ENCODE measurements at regions not wholly inside any gene's neighbourhood (a gene's known extent, or its start where the extent isn't known, plus 50 kb on each side); places are given as distances from the start of the nearest gene placed in this dataset.

GRCh38 chr10:4373098-4373497, 452.9 kb upstream of the AKR1E2 start:
- FAIRE-seq: no peak

GRCh38 chr10:4372601-4373000, 453.4 kb upstream of the AKR1E2 start:
- peak; percentile 76 for FAIRE-seq

- peak; percentile 19 for FAIRE-seq
Observed at GRCh38 chr10:4371691-4372295, 454.2 kb upstream of the AKR1E2 start.

- no peak for FAIRE-seq
Observed at GRCh38 chr10:4370376-4370775, 455.6 kb upstream of the AKR1E2 start.

- no peak for FAIRE-seq
Observed at GRCh38 chr10:4361581-4361980, 464.4 kb upstream of the AKR1E2 start.

- FAIRE-seq: no peak
Observed at GRCh38 chr10:4359003-4359402, 467.0 kb upstream of the AKR1E2 start.

GRCh38 chr10:4357911-4358310, 468.1 kb upstream of the AKR1E2 start:
- no peak for FAIRE-seq

- no peak for FAIRE-seq
Observed at GRCh38 chr10:4355350-4355749, 470.7 kb upstream of the AKR1E2 start.

GRCh38 chr10:4354382-4354812, 471.6 kb upstream of the AKR1E2 start:
- FAIRE-seq: no peak

GRCh38 chr10:4353964-4354363, 472.0 kb upstream of the AKR1E2 start:
- no peak for FAIRE-seq

GRCh38 chr10:4353059-4353655, 472.9 kb upstream of the AKR1E2 start:
- no peak for FAIRE-seq

GRCh38 chr10:4352414-4352961, 473.5 kb upstream of the AKR1E2 start:
- FAIRE-seq: no peak

- peak; percentile 41 for FAIRE-seq
Observed at GRCh38 chr10:4351723-4352413, 474.1 kb upstream of the AKR1E2 start.

GRCh38 chr10:4347397-4347796, 478.6 kb upstream of the AKR1E2 start:
- FAIRE-seq: no peak

GRCh38 chr10:4345877-4346646, 479.9 kb upstream of the AKR1E2 start:
- FAIRE-seq: no peak

- FAIRE-seq: no peak
Observed at GRCh38 chr10:4344492-4344994, 481.5 kb upstream of the AKR1E2 start.

- FAIRE-seq: no peak
Observed at GRCh38 chr10:4343873-4344272, 482.1 kb upstream of the AKR1E2 start.

- no peak for FAIRE-seq
Observed at GRCh38 chr10:4343091-4343490, 482.9 kb upstream of the AKR1E2 start.

GRCh38 chr10:4338768-4339167, 487.2 kb upstream of the AKR1E2 start:
- FAIRE-seq: no peak

- no peak for FAIRE-seq
Observed at GRCh38 chr10:4337563-4337962, 488.4 kb upstream of the AKR1E2 start.

- FAIRE-seq: no peak
Observed at GRCh38 chr10:4334871-4335270, 491.1 kb upstream of the AKR1E2 start.

- no peak for FAIRE-seq
Observed at GRCh38 chr10:4334015-4334414, 492.0 kb upstream of the AKR1E2 start.

GRCh38 chr10:4333459-4333894, 492.5 kb upstream of the AKR1E2 start:
- no peak for FAIRE-seq
